Natural killer cell treated with Interleukin-12 subunit alpha and Interleukin-12 subunit beta and Interleukin-15 and Interleukin-18, amount 100 ng/mL, for 72 hours (primary cell): ENCODE measurements at regions not wholly inside any gene's neighbourhood (a gene's known extent, or its start where the extent isn't known, plus 50 kb on each side); places are given as distances from the start of the nearest gene placed in this dataset.

Experiments
- ATAC-seq, 2 donors: fragments of 150-1000 bp; cut with Tn5 transposase in 1 of 2; sonication (Bioruptor Pico), chemical (Tn5 transposase) in 1 of 2; 2 replicates each; pipeline ENCODE4 v1.10.0; 2021
- DNase-seq: peaks from one replicate; pipeline ENCODE4 v3.0.0; 2022; ENCODE audit warnings: low spot score
- H3K27ac Mint-ChIP-seq, 2 donors: 1 replicate in 1 of 2; 2 replicates in 1 of 2; pipeline ENCODE4 v1.8.0; 2022; ENCODE audit warnings: mixed read lengths in 2 of 2, mild to moderate bottlenecking in 1 of 2, moderate library complexity in 1 of 2
- H3K27me3 Mint-ChIP-seq, 2 donors: 1 replicate in 1 of 2; 2 replicates in 1 of 2; pipeline ENCODE4 v1.8.0; 2022; ENCODE audit warnings: mixed read lengths in 2 of 2
- H3K36me3 Mint-ChIP-seq: one replicate; pipeline ENCODE4 v1.8.0; 2022; ENCODE audit warnings: mixed read lengths
- H3K4me1 Mint-ChIP-seq, 2 donors: 1 replicate in 1 of 2; 2 replicates in 1 of 2; pipeline ENCODE4 v1.8.0; 2022; ENCODE audit warnings: low read depth in 2 of 2, mixed read lengths in 2 of 2, mild to moderate bottlenecking in 1 of 2
- H3K4me3 Mint-ChIP-seq: one replicate; pipeline ENCODE4 v1.8.0; 2022; ENCODE audit warnings: mixed read lengths
- H3K9me3 Mint-ChIP-seq: 2 replicates; pipeline ENCODE4 v1.8.0; 2022; ENCODE audit warnings: mixed read lengths

DNA sequence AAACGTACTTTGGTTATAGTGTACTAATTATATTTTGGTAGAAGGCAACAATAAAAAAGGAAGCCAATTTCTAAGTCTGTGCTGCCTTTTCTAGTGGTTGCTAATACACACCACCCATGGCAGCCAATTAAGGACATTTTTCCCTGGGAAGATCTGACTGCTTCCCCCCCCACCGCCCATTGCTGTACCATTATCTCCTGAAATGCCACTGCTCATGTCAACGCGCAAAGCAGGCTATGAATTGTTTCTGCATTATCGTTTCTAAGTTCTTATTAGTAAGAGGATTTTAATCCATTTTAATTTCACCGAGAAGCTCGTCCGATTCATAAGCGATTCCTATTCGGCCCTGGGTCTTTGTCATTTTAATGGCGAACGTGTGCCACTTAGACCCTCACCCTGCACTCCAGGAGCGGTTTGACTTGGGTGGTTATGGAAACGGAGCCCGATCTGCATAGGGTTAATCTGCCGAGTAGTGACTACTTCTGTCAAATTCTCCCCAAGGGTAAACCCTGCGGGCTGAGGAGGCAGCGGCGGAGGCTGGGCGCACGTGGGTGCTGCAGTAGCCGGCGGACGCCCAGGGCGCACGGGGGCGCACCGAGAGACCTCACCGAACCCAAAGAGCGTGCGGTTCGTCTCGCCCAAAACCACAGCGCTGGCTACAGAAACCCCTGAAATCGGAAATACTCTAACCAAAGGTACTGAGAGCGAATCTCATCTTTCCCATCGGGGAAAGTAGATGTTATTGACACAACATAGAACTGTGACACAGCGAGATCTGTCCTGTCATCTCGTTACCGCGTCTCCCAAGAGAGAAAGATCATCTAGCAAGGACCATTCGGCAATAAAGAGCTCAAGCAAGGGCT is 55.8 kb upstream of the SHC3 start:
- ATAC-seq (peak; percentile 78 to 80), DNase-seq (peak; percentile 64)
- H3K4me1 Mint-ChIP-seq, result peaks cover 11 to 12% of the 10 kb centered on the region in 2 donors
- H3K4me3 Mint-ChIP-seq, result no peak overlapping the region
- H3K27ac Mint-ChIP-seq, result no peak overlapping the region
- peaks cover 25 to 49% of the 10 kb centered on the region in 2 donors for H3K27me3 Mint-ChIP-seq
- H3K9me3 Mint-ChIP-seq, result no peaks in the 10 kb centered on the region
- H3K36me3 Mint-ChIP-seq, result no peaks in the 10 kb centered on the region

DNA sequence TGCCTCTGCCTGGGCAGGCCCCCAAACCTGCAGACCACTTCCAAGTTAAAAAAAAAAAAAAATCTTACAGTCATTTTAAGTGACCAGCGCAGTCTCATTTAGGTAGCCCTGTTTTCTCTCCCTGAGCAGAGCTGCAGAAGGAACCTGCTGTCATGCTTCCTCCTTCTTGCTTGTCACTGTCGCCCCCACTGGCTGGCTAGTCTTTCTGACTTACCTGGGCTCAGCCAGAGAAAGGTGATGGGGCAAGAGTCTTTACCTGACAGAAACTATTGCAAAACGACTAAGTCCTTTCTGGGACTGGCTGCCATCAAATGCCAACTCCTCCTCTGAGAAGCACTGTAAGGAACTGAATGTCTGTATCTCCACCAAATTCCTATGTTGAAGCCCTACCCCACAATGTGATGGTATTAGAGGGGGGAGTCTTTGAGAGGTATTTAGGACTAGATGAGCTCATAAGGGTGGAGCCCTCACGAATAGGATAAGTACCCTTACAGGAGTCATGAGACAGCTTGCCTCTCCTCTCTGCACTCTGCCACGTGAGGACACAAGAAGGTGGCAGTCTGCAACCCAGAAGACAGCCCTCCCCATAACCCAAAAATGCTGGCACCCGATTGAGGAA is 58.4 kb upstream of the SHC3 start:
- Mint-ChIP-seq H3K4me1 (peaks cover 11 to 12% of the 10 kb centered on the region in 2 donors), H3K36me3 (no peaks in the 10 kb centered on the region), H3K27me3 (peaks cover 28 to 54% of the 10 kb centered on the region in 2 donors), H3K4me3 (no peak overlapping the region), H3K9me3 (no peaks in the 10 kb centered on the region), H3K27ac (no peak overlapping the region)
- DNase-seq (no peak), ATAC-seq (no peak)

DNA sequence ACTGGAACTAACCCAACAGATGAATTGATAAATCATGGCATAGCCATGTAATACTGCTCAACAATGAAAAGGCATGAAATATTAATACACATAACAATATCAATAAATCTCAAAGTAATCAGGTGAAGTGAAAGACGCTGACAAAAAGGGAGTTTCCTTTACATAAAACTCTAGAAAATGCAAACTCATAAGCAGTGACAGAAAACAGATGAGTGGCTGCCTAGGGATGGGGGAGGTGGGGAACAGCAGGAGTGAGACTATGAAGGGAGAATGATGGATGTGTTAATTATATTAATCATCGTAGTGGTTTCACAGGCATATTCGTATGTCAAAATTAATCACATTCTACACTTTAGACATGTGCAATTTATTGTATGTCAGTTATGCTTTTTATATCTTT is 59.8 kb upstream of the SHC3 start:
- Mint-ChIP-seq H3K36me3 (no peaks in the 10 kb centered on the region), H3K4me3 (no peak overlapping the region), H3K27ac (no peak overlapping the region), H3K9me3 (no peaks in the 10 kb centered on the region), H3K4me1 (peaks cover 11 to 12% of the 10 kb centered on the region in 2 donors), H3K27me3 (peaks cover 28 to 54% of the 10 kb centered on the region in 2 donors)
- no peak for ATAC-seq
- no peak for DNase-seq

- no peak for DNase-seq
- H3K4me1 Mint-ChIP-seq, result no peaks in the 10 kb centered on the region
- no peaks in the 10 kb centered on the region for H3K36me3 Mint-ChIP-seq
- no peaks in the 10 kb centered on the region for H3K9me3 Mint-ChIP-seq
- H3K4me3 Mint-ChIP-seq, result no peak overlapping the region
- no peak for ATAC-seq
- peaks cover 9 to 31% of the 10 kb centered on the region in 2 donors for H3K27me3 Mint-ChIP-seq
- no peak overlapping the region for H3K27ac Mint-ChIP-seq
Observed at GRCh38 chr9:89243296-89244061, 64.9 kb upstream of the SHC3 start.

- no peak overlapping the region for H3K27ac Mint-ChIP-seq
- no peaks in the 10 kb centered on the region for H3K4me1 Mint-ChIP-seq
- H3K4me3 Mint-ChIP-seq, result no peak overlapping the region
- no peak for ATAC-seq
- DNase-seq, result no peak
- H3K9me3 Mint-ChIP-seq, result no peaks in the 10 kb centered on the region
- H3K27me3 Mint-ChIP-seq, result peaks cover 0 to 8% of the 10 kb centered on the region in 2 donors
- no peaks in the 10 kb centered on the region for H3K36me3 Mint-ChIP-seq
Observed at GRCh38 chr9:89246840-89247239, 64.2 kb upstream of the CKS2 start.

DNA sequence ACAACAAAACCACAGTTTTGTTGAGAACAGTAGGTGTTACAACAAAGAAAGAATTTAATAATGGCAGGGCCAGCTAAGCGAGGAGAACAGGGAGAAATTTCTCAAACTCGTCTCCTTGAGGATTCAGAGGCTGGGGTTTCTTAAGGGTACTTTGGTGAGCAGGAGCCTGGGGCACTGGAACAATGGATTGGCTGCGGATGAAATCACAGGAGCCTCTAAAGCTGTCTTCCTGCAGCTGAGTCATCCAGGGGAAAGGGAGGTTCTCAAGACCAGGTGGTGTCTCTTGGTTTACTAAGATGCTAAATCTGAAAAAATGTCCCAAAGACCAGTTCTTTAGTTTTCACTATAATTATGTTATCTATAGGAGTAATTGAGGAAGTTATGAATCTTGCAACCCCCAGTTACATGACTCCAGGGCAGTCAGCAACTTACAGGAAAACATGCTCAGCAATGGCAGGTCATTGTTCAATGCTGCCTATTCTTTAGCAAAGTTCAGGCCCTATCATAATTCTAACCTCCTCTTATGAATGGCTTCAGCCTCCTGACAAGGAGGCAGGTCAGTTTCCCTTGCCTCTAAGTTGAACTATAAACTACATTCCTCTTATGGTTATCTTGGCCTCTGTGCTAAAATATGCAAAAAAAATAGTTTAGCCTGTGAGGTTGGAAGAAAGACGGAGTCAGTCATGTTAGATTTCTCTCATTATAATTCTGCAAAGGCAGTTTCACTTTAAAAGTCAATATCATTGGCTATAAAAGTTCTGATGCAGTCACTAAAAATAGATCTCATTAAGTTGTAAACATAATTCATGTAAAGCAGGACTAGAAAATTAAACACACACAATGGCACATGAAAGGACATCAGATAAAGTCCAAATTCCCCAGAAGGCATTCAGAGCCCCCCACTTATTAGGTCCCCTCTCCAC is 63.3 kb upstream of the CKS2 start:
- Mint-ChIP-seq H3K4me1 (no peaks in the 10 kb centered on the region), H3K4me3 (no peak overlapping the region), H3K27ac (no peak overlapping the region), H3K36me3 (no peaks in the 10 kb centered on the region), H3K9me3 (no peaks in the 10 kb centered on the region), H3K27me3 (peaks cover 0 to 8% of the 10 kb centered on the region in 2 donors)
- ATAC-seq (no peak), DNase-seq (no peak)

DNA sequence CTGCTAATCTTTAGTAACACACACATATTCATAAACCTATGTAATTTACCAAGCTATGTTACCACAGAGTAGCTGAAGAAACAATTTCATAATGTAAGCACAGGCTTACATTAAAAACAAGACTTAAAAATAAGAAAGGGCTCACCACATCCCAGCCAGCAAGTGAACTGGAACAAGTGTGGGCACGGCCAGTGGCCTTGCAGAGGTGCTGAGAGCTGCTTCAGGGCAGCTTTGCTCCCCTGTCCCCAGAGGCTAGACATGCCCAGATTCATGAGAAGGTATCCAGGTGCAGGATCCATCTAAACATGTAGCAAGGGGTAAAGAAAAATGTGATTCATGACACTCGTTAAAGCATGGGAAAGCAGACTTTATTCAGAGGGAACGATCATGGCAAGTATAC is 62.0 kb upstream of the CKS2 start:
- H3K4me3 Mint-ChIP-seq, result no peak overlapping the region
- peaks cover 0 to 8% of the 10 kb centered on the region in 2 donors for H3K27me3 Mint-ChIP-seq
- DNase-seq, result no peak
- no peak for ATAC-seq
- no peaks in the 10 kb centered on the region for H3K4me1 Mint-ChIP-seq
- no peak overlapping the region for H3K27ac Mint-ChIP-seq
- no peaks in the 10 kb centered on the region for H3K9me3 Mint-ChIP-seq
- no peaks in the 10 kb centered on the region for H3K36me3 Mint-ChIP-seq

DNA sequence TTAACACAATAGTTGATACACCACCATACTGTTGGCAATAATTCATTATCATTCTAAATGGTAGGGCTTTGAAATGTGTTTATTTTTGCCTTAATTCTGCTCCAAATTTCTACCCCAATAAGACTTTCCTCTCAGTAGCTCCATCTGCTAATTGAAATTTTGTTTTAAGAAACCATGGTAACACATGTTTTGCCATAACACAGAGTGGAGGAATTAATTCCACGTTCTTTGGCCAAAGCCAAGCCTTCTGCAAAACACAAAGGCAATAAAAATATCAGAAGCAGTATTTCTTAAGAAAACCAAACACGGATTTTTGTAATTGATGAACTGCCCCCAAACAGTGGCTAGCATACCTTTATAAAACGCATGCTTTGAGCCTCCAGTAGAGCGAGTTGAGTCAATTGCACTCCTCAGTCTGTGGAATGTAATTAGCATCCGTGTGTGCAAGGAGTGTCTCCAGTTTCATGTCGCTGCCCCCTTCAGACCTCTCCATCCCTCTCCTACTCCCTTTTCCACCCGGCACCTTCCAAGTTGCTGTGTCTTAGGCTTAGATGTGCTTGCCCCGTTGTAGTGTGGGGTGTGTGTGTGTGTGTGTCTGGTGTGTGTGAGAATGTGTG is 58.2 kb upstream of the CKS2 start:
- H3K27me3 Mint-ChIP-seq, result no peaks in the 10 kb centered on the region
- no peaks in the 10 kb centered on the region for H3K36me3 Mint-ChIP-seq
- no peak for ATAC-seq

GRCh38 chr9:89254058-89254772 is 56.8 kb upstream of the CKS2 start:
- no peaks in the 10 kb centered on the region for H3K27me3 Mint-ChIP-seq
- H3K36me3 Mint-ChIP-seq, result no peaks in the 10 kb centered on the region
- H3K4me1 Mint-ChIP-seq, result no peaks in the 10 kb centered on the region
- no peaks in the 10 kb centered on the region for H3K9me3 Mint-ChIP-seq
- ATAC-seq (peak in 1 of 2 donors; percentile 58), DNase-seq (no peak)
- H3K27ac Mint-ChIP-seq, result no peak overlapping the region
- H3K4me3 Mint-ChIP-seq, result no peak overlapping the region

More for the DNA sequence above, 58.2 kb upstream of the CKS2 start:
- H3K9me3 Mint-ChIP-seq, result no peaks in the 10 kb centered on the region
- H3K4me3 Mint-ChIP-seq, result no peak overlapping the region
- no peak for DNase-seq
- H3K4me1 Mint-ChIP-seq, result no peaks in the 10 kb centered on the region
- H3K27ac Mint-ChIP-seq, result no peak overlapping the region

DNA sequence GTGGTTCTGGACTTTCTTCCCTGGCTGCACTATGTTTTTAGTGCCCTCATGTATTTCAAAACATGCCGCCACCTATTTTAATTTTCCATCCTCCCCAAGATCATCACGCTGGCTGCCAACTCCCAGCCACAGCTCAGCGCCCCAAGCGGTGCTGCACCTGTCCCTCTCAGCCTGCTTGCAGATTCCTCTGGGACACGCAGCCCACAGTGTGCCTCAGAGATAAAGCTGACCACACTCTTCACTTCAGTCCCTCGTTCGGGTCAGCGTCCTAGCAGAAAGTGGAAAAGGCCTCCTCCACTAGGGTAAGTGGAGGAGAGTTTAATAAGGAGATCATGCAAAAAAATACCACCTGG is 56.2 kb upstream of the CKS2 start:
- Mint-ChIP-seq H3K9me3 (no peaks in the 10 kb centered on the region), H3K4me1 (no peaks in the 10 kb centered on the region), H3K27me3 (no peaks in the 10 kb centered on the region), H3K36me3 (no peaks in the 10 kb centered on the region), H3K4me3 (no peak overlapping the region), H3K27ac (no peak overlapping the region)
- DNase-seq, result no peak
- no peak for ATAC-seq

- DNase-seq, result no peak
- Mint-ChIP-seq H3K27me3 (no peaks in the 10 kb centered on the region), H3K4me1 (no peaks in the 10 kb centered on the region), H3K4me3 (no peak overlapping the region), H3K36me3 (no peaks in the 10 kb centered on the region), H3K27ac (no peak overlapping the region), H3K9me3 (no peaks in the 10 kb centered on the region)
- ATAC-seq, result no peak
Observed at GRCh38 chr9:89256225-89256624, 54.8 kb upstream of the CKS2 start.

DNA sequence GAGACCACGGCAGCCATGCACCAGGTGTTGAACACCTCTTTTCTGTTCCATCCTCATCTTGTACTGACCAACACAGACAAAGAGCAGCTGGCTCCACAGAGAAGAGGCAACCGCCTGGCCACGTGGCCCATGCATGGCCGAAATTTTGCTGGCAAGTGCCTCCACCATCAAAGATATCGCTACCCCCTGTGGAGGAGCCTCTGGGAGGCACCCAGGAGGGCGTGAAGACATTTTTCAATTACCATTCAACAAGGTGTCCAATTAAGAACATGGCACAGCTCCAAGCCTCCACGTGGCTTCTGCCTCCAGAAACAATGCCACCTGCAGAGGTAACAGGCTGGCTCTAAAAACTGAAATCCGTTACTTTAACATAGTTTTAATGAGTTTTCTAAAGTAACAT is 54.4 kb upstream of the CKS2 start:
- Mint-ChIP-seq H3K4me3 (no peak overlapping the region), H3K27ac (no peak overlapping the region), H3K36me3 (no peaks in the 10 kb centered on the region), H3K27me3 (no peaks in the 10 kb centered on the region), H3K9me3 (no peaks in the 10 kb centered on the region), H3K4me1 (no peaks in the 10 kb centered on the region)
- DNase-seq (no peak), ATAC-seq (no peak)
